ENCODE measurements at regions not wholly inside any gene's neighbourhood (a gene's known extent, or its start where the extent isn't known, plus 50 kb on each side); places are given as distances from the start of the nearest gene placed in this dataset.
"Not testable (repeated sequence)": the region's sequence is repeated elsewhere in the genome, so short reads cannot be mapped to it uniquely, and the experiment has no call there.

GRCh38 chr9:110027671-110028081 lies 180.3 kb downstream of the C9orf152 start:
- DNase-seq: no peak

- DNase-seq: no peak
Measured at GRCh38 chr9:110028271-110028670, 179.7 kb downstream of the C9orf152 start.

DNA sequence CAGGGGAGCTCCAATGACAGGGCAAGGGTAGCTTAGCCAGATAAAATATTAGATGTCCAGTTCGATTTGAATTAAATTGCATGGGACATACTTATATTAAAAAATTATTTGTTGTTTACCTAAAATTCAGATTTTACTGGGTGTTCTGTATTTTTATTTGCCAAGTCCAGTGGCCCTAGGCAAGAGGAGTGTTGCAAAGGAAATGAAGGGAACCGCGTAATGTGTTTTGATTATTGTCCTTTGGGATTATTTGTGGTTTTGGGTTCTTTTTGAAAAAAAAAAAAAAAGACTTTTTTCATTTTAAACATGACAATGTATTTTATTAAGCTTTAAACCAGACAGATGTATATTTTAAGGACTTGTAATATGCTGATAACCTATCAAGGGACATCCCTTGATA lies 179.3 kb downstream of the C9orf152 start:
- DNase-seq: no peak

DNA sequence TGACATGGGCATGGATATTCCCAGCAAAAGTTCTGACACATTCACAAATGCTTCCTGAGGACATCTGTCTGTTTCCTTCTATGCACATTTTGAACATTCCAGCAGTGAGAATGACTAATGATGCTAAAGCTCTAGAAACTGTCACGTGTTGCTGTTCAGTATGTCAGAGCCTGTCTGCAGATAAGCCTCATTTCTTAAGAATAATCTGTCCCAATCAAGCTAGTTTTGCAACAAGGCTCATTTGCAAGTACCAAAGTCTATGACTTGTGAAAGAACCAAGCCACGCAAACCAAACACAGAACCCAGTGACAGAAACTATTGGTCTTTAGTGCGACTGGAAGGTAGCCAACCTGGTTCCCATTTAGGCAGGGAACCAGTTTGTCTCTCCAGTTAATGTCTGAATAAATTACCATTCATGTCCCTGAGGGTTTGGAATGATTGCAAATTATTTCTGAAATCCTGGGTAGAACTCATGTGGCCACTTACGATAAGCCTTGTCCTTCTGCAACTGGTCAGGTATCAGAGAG lies 178.5 kb downstream of the C9orf152 start:
- no peak for DNase-seq

DNA sequence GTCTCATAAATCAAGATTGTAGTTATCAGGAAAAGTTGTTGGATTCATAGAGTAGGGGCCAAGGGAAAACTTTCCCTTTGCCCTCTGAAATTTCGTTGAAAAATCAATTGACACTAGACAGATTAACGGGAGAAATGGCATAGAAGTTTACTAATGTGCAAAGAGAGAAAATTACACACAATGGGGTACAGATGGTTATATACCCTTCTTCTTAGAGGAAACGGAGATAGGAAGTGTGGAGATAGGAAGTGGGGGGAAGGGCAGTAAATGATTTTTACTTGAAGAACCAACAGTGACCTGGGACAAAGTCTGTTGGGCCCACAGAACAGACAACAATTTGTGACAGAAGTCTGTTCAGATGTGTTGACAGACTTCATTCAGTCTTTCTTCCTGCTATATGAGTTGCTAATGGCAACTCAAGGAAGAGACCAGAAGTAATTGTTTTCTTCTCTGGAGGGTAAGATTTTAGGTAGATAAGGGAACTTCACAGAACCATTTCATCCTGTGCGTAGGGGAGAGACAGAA lies 177.9 kb downstream of the C9orf152 start:
- no peak for DNase-seq

DNA sequence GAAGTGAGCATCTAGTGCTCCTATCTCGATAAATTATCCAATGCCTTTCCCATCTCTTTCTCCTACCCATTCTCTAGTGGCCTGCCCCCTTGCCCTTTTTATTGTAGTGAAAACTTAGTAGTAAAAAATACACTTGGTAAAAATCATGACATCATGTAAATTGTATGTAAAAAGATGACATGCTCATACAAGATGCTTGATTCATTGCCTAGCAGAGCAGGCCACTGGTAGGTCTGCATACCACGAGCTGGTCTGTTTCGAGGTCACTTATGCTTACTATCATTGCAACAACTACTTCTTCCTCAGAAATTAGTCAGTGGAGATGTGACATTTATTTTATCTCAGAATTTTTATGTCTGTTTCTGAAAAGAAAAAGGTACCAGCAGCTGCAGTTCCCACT lies 177.3 kb downstream of the C9orf152 start:
- DNase-seq: no peak

GRCh38 chr9:110031511-110032173 lies 176.3 kb downstream of the C9orf152 start:
- no peak for DNase-seq

DNA sequence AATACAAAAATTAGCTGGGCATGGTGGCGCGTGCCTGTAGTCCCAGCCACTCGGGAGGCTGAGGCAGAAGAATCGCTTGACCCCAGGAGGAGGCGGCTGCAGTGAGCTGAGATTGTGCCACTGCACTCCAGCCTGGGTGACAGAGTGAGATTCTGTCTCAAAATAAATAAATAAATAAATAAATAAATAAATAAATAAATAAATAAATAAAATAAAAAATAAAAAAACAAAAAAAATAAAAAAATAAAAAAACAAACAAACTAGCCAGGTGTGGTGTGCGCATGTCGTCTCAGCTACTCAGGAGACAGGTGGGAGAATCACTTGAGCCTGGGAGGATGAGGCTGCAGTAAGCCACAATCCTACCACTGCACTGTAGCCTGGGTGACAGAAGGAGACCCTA lies 175.4 kb downstream of the C9orf152 start:
- not testable (repeated sequence) for DNase-seq

DNA sequence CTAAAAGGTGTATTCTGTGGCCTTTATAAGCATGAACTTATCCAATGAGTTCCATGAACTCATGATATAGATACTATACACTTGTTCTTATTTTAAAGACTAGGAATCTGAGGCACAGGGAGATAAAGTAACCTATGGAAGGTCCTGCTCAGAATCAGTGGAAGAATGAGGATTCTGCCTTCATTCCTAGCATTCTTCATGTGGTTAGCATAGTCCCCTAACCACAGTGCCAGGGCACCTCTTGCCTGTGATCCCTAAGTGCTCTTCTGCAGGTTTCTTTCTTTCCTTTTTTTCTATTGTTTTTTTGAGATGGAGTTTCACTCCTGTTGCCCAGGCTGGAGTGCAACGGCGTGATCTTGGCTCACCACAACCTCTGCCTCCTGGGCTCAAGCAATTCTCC lies 174.1 kb downstream of the C9orf152 start:
- DNase-seq: no peak

GRCh38 chr9:110036286-110036685 lies 171.7 kb downstream of the C9orf152 start:
- DNase-seq: no peak

DNA sequence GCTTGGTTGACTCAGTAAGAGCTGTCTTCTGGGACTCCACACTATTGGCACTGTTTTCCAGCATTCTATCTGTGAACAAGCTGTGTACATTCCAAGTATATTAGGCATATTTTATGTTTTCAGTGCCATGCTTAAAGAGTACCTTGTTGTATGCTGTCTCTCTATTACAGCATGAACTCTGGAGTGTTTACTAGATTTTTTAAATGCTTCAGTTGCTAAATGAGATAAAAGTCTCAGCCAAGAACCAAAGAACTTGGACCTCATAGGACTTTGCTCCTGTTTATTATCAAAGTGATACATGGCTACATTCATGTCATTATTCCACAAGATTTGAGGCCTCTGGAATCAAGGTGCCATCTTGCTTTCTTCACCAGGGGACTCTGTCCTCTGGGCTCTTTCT lies 167.2 kb downstream of the C9orf152 start:
- no peak for DNase-seq

- DNase-seq: no peak
Measured at GRCh38 chr9:110041452-110041851, 166.5 kb downstream of the C9orf152 start.

GRCh38 chr9:110047232-110047954 lies 160.6 kb downstream of the C9orf152 start:
- DNase-seq: no peak

GRCh38 chr9:110047955-110048402 lies 160.0 kb downstream of the C9orf152 start:
- DNase-seq: no peak

DNA sequence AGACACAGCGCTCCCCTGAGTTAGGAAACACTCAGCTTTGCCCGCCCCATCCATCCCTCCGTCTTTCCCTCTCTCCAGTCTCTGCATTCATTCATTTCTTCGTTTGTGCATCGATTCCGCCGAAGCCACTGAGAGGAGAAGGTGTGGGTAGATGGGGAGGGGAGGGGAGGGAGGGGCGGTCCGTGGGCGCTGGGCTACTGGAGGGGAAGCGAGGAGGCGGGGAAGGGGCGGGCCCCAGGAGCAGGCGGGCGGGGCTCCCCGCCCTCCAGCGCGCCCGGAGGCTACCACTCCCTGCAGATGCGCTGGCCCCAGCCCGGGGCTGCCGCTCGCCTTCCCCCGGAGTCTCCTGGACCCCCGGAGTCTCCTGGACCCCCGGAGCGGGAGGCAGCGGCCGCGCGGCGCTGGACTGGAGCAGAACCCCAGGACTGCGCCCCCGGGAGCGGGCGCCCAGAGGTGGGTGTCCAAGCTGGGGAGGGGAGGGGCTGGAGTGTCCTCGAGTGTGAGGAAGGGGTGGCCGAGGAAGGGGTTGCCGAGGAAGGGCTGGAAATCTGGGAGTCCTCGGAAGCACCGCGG lies 159.5 kb downstream of the C9orf152 start:
- no peak for DNase-seq

- no peak for DNase-seq
Measured at GRCh38 chr9:110048976-110049698, 158.8 kb downstream of the C9orf152 start.

- no peak for DNase-seq
Measured at GRCh38 chr9:110049699-110050450, 158.1 kb downstream of the C9orf152 start.

DNA sequence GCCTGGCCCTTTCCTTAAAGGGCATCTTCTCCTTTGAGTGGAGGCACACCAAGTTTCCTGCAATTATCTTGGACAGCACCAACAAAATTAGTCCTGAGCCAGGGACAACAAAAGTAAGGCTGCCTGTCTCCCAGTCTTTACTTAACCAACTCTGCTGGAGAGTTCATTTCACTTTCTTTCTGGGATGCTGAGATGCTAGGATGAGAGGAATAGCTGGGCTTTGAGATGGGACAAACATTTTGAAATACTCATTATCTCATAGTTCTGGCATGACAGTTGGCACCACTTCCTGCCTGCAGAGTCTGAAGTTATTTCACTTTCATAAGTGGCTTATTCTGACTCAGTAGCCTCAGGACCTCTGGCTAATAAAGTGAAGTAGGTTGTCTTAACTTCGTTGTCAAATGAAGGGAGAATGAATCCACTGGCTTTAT lies 157.0 kb downstream of the C9orf152 start:
- DNase-seq: no peak

GRCh38 chr9:110056062-110056461 lies 151.9 kb downstream of the C9orf152 start:
- DNase-seq: no peak

DNA sequence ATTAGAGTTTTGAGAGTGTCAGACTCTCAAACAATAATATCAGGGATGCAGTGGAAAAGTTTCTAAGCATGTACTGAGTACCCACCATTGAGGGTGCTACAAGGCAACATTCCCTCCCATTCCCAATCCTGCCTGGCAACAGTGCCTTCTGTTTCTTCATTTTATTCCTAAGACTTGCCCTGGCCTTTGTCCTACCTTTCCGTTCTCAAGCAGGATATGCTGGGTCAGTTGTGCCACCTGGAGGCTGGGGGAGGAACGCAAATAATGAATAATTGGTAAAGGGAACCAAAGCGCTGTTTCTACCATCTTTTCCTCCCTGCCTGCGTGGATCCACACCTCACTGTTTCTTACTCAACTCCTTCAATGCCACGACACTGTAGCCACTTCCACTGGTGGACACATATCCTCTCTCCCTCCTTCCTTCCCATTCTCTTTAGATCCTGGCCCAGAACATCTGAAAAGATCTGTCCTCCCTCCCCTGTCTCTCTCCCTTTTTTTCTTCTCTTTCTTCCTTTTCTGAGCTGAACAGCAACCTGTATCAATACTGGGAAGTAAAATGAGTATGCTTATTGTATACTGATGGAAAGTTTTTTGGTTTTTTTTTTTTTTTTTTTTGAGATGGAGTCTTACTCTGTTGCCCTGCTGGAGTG lies 149.5 kb downstream of the C9orf152 start:
- DNase-seq: no peak

GRCh38 chr9:110059461-110059860 lies 148.5 kb downstream of the C9orf152 start:
- DNase-seq: no peak
